ENCODE measurements at regions not wholly inside any gene's neighbourhood (a gene's known extent, or its start where the extent isn't known, plus 50 kb on each side); places are given as distances from the start of the nearest gene placed in this dataset.

DNA sequence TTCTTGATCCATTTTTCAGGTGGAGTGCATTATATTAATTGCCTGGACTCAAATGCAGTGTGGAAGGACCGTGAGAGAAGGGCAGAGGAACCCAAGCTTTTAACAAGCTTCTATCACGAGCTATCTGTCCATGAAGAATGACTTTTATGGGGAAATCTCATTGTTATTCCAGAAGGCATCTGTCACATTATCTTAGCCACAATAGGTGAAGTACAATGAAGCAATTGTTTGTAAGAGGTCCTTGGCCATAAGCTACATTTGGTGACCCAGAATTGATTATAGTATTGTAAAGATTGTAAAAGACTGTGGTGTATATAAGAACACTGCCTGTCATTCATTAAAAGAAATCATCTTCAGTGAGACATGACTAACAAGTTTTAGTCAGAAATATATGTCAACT lies 58.6 kb upstream of the RELN start:
- TF ChIP-seq POLR2A (IDR thresholded peaks at IDR 0.05) = no peak
- TF ChIP-seq, protein P1, sequence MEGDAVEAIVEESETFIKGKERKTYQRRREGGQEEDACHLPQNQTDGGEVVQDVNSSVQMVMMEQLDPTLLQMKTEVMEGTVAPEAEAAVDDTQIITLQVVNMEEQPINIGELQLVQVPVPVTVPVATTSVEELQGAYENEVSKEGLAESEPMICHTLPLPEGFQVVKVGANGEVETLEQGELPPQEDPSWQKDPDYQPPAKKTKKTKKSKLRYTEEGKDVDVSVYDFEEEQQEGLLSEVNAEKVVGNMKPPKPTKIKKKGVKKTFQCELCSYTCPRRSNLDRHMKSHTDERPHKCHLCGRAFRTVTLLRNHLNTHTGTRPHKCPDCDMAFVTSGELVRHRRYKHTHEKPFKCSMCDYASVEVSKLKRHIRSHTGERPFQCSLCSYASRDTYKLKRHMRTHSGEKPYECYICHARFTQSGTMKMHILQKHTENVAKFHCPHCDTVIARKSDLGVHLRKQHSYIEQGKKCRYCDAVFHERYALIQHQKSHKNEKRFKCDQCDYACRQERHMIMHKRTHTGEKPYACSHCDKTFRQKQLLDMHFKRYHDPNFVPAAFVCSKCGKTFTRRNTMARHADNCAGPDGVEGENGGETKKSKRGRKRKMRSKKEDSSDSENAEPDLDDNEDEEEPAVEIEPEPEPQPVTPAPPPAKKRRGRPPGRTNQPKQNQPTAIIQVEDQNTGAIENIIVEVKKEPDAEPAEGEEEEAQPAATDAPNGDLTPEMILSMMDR (IDR thresholded peaks at IDR 0.05) = no peak

Data from heart left ventricle (tissue), 13 donors.